OCI-LY1 (cell line): ENCODE measurements at regions not wholly inside any gene's neighbourhood (a gene's known extent, or its start where the extent isn't known, plus 50 kb on each side); places are given as distances from the start of the nearest gene placed in this dataset.

Experiments used
- H2AFZ ChIP-seq: fragments of 200-600 bp; sonication (generic), shearing (Covaris generic); 2 replicates; pipeline ENCODE4 v1.6.0; 2014; ENCODE audit warnings: antibody characterized with exemption, mild to moderate bottlenecking, low read length
- H3F3A ChIP-seq: fragments of 200-600 bp; sonication (generic), shearing (Covaris generic); 2 replicates; pipeline ENCODE4 v1.6.0; 2014; ENCODE audit warnings: mild to moderate bottlenecking, antibody characterized with exemption, low read length, moderate library complexity; ENCODE audit not compliant: insufficient read depth
- H3K27ac ChIP-seq: fragments of 200-600 bp; sonication (generic); 2 replicates; pipeline ENCODE4 v1.5.1; 2014; ENCODE audit warnings: low read length, mixed run types, mild to moderate bottlenecking, low read depth; ENCODE audit not compliant: poor library complexity, severe bottlenecking
- H3K27me3 ChIP-seq: fragments of 200-600 bp; sonication (generic); 2 replicates; pipeline ENCODE4 v1.6.0; 2014; ENCODE audit warnings: antibody characterized with exemption, mild to moderate bottlenecking, low read length, moderate library complexity; ENCODE audit not compliant: insufficient read depth
- H3K36me3 ChIP-seq: fragments of 200-600 bp; sonication (generic); 2 replicates; pipeline ENCODE4 v1.6.1; 2014; ENCODE audit warnings: mild to moderate bottlenecking, antibody characterized with exemption, low read length, moderate library complexity, mixed read lengths; ENCODE audit not compliant: insufficient read depth
- H3K4me1 ChIP-seq: fragments of 200-600 bp; sonication (generic); 2 replicates; pipeline ENCODE4 v1.5.1; 2014; ENCODE audit warnings: mild to moderate bottlenecking, low read length, moderate library complexity; ENCODE audit not compliant: insufficient read depth, severe bottlenecking
- H3K4me2 ChIP-seq: fragments of 200-600 bp; sonication (generic), shearing (Covaris generic); 2 replicates; pipeline ENCODE4 v1.6.1; 2014; ENCODE audit warnings: low read length
- H3K4me3 ChIP-seq: fragments of 200-600 bp; sonication (generic); 2 replicates; pipeline ENCODE4 v1.5.1; 2014; ENCODE audit warnings: low read length, low read depth, mild to moderate bottlenecking, mixed read lengths; ENCODE audit not compliant: poor library complexity, severe bottlenecking
- H3K79me2 ChIP-seq: fragments of 200-600 bp; shearing (Covaris generic); 2 replicates; pipeline ENCODE4 v1.6.1; 2016; ENCODE audit warnings: mixed run types, low read length, mixed read lengths; ENCODE audit not compliant: insufficient read depth
- H3K9ac ChIP-seq: fragments of 200-600 bp; sonication (generic), shearing (Covaris generic); 2 replicates; pipeline ENCODE4 v1.6.1; 2014; ENCODE audit warnings: mild to moderate bottlenecking, low read length, mixed read lengths
- H3K9me2 ChIP-seq: fragments of 200-600 bp; sonication (generic), shearing (Covaris generic); 2 replicates; pipeline ENCODE4 v1.6.1; 2014; ENCODE audit warnings: low read depth, mild to moderate bottlenecking, low read length, mixed read lengths
- H3K9me3 ChIP-seq: fragments of 200-600 bp; shearing (Covaris generic); 2 replicates; pipeline ENCODE4 v1.6.1; 2014; ENCODE audit warnings: low read length, mixed read lengths
- H4K20me1 ChIP-seq: fragments of 200-600 bp; sonication (generic), shearing (Covaris generic); 2 replicates; pipeline ENCODE4 v1.6.0; 2016; ENCODE audit warnings: mild to moderate bottlenecking, low read length; ENCODE audit not compliant: insufficient read depth
- CTCF ChIP-seq: fragments of 200-600 bp; sonication (generic), shearing (Covaris generic); IDR thresholded peaks from 2 replicates; pipeline ENCODE4 v1.5.1; 2017; ENCODE audit warnings: mild to moderate bottlenecking, antibody characterized with exemption, low read length, moderate library complexity, mixed read lengths
- EZH2 ChIP-seq: fragments of 200-600 bp; sonication (generic), shearing (Covaris generic); IDR thresholded peaks from 2 replicates; pipeline ENCODE4 v1.8.0; 2017; ENCODE audit warnings: borderline replicate concordance, mixed run types, mild to moderate bottlenecking, antibody characterized with exemption, low read length, moderate library complexity, mixed read lengths

GRCh38 chr13:81990652-81991051 is 1649.7 kb upstream of the SPRY2 start:
- Histone ChIP-seq H3K9me2 (no peaks in the 10 kb centered on the region), H3K4me2 (no peak overlapping the region), H3K4me1 (no peaks in the 10 kb centered on the region), H3F3A (no peaks in the 10 kb centered on the region), H3K79me2 (no peaks in the 10 kb centered on the region), H3K9ac (no peak overlapping the region), H3K27me3 (no peaks in the 10 kb centered on the region), H3K36me3 (no peaks in the 10 kb centered on the region), H4K20me1 (no peaks in the 10 kb centered on the region), H3K9me3 (no peaks in the 10 kb centered on the region), H3K4me3 (no peak overlapping the region), H3K27ac (no peak overlapping the region), H2AFZ (no peak overlapping the region)
- TF ChIP-seq EZH2: no peak
- TF ChIP-seq CTCF: no peak

GRCh38 chr13:81988567-81988966 is 1647.6 kb upstream of the SPRY2 start:
- no peaks in the 10 kb centered on the region for H3K36me3 ChIP-seq
- H3K9me3 ChIP-seq: no peaks in the 10 kb centered on the region
- no peak overlapping the region for H3K4me2 ChIP-seq
- H3K9ac ChIP-seq: no peak overlapping the region
- H3K27me3 ChIP-seq: no peaks in the 10 kb centered on the region
- no peak overlapping the region for H3K4me3 ChIP-seq
- H3F3A ChIP-seq: no peaks in the 10 kb centered on the region
- H3K9me2 ChIP-seq: no peaks in the 10 kb centered on the region
- H3K4me1 ChIP-seq: no peaks in the 10 kb centered on the region
- H4K20me1 ChIP-seq: no peaks in the 10 kb centered on the region
- TF ChIP-seq CTCF: no peak
- TF ChIP-seq EZH2: no peak
- H3K27ac ChIP-seq: no peak overlapping the region
- H3K79me2 ChIP-seq: no peaks in the 10 kb centered on the region
- no peak overlapping the region for H2AFZ ChIP-seq

GRCh38 chr13:81987677-81988357 is 1646.9 kb upstream of the SPRY2 start:
- Histone ChIP-seq H4K20me1 (no peaks in the 10 kb centered on the region), H2AFZ (no peak overlapping the region), H3K9me2 (no peaks in the 10 kb centered on the region), H3K4me3 (no peak overlapping the region), H3K9ac (no peak overlapping the region), H3F3A (no peaks in the 10 kb centered on the region), H3K4me2 (no peak overlapping the region), H3K36me3 (no peaks in the 10 kb centered on the region), H3K27ac (no peak overlapping the region), H3K79me2 (no peaks in the 10 kb centered on the region), H3K9me3 (no peaks in the 10 kb centered on the region), H3K4me1 (no peaks in the 10 kb centered on the region), H3K27me3 (no peaks in the 10 kb centered on the region)
- TF ChIP-seq EZH2 (no peak), CTCF (no peak)
